GM12878 (cell line): ENCODE measurements at regions not wholly inside any gene's neighbourhood (a gene's known extent, or its start where the extent isn't known, plus 50 kb on each side); places are given as distances from the start of the nearest gene placed in this dataset.

Experiments used
- ATAC-seq: fragments of 200-7000 bp; cut with Tn5 transposase; 3 replicates; pipeline ENCODE4 v1.9.1; 2020; ENCODE audit warnings: mild to moderate bottlenecking, moderate library complexity
- BruUV-seq: library from RNA; stranded (reverse); fragments of 400-500 nt; replicated peaks from 2 replicates; lab custom pipeline; 2021; lab: Mats Ljungman, UMichigan
- CTCF ChIA-PET: fragments of 300-600 bp; sonication (Branson Sonifier 250); formaldehyde crosslinking; extraction: SDS; loops from one replicate; lab custom pipeline; 2021; ENCODE audit warnings: inconsistent platforms; lab: Yijun Ruan, JAX
- POLR2A ChIA-PET: fragments of 350-600 bp; formaldehyde crosslinking; extraction: SDS; loops from one replicate; lab custom pipeline; 2021; ENCODE audit warnings: inconsistent platforms; lab: Charles Lee
- RAD21 ChIA-PET: fragments of 300-600 bp; sonication (Branson Sonifier 250); formaldehyde crosslinking; loops from one replicate; lab custom pipeline; 2023; ENCODE audit warnings: antibody characterized with exemption; ENCODE audit not compliant: unreplicated experiment; lab: Charles Lee
- SMC1A ChIA-PET: fragments of 300-600 bp; sonication (Branson Sonifier 250); formaldehyde crosslinking; loops from one replicate; lab custom pipeline; 2023; ENCODE audit not compliant: unreplicated experiment, uncharacterized antibody; lab: Charles Lee
- DNase-seq: peaks from one replicate; pipeline ENCODE4 v3.0.0-alpha.2; 2011; ENCODE audit warnings: low read depth, low spot score
- FAIRE-seq: peaks from 3 replicates; lab custom pipeline; 2011; peaks lifted over from hg19 to GRCh38; lab: Jason Lieb, UNC
- H2AFZ ChIP-seq: 2 replicates; pipeline ENCODE4 v1.6.0; 2011; ENCODE audit warnings: low read depth, low read length, control low read depth; ENCODE audit not compliant: control insufficient read depth
- H3K27ac ChIP-seq: 2 replicates; pipeline ENCODE4 v1.5.1; 2011; ENCODE audit warnings: control low read depth; ENCODE audit not compliant: control insufficient read depth, insufficient read depth
- H3K27me3 ChIP-seq, 2 experiments: replicated peaks in 1 of 2; 2 replicates each; pipeline versions ENCODE4 v1.6.0 to v1.6.1; 2011; ENCODE audit warnings: low read length in 1 of 2; ENCODE audit not compliant: control insufficient read depth in 2 of 2, insufficient read depth in 2 of 2
- H3K36me3 ChIP-seq, 2 experiments: 2 replicates each; pipeline ENCODE4 v1.5.1; 2011; ENCODE audit warnings: low read length in 1 of 2; ENCODE audit not compliant: control insufficient read depth in 2 of 2, insufficient read depth in 2 of 2
- H3K4me1 ChIP-seq: 2 replicates; pipeline ENCODE4 v1.6.1; 2011; ENCODE audit warnings: mild to moderate bottlenecking, low read length, moderate library complexity, mixed read lengths; ENCODE audit not compliant: control insufficient read depth, insufficient read depth
- H3K4me2 ChIP-seq: 2 replicates; pipeline ENCODE4 v1.6.0; 2011; ENCODE audit warnings: control low read depth; ENCODE audit not compliant: control insufficient read depth, insufficient read depth
- H3K4me3 ChIP-seq: fragments of 200-600 bp; sonication (generic); 2 replicates; pipeline ENCODE4 v1.5.1; 2016
- H3K79me2 ChIP-seq: 2 replicates; pipeline ENCODE4 v1.6.0; 2011; ENCODE audit warnings: low read length; ENCODE audit not compliant: control insufficient read depth, insufficient read depth
- H3K9ac ChIP-seq: 2 replicates; pipeline ENCODE4 v1.8.0; 2011; ENCODE audit warnings: low read length, control low read depth, mixed read lengths; ENCODE audit not compliant: control insufficient read depth, insufficient read depth
- H3K9me3 ChIP-seq: replicated peaks from 3 replicates; pipeline ENCODE4 v1.5.1; 2011; ENCODE audit warnings: mild to moderate bottlenecking, low read length; ENCODE audit not compliant: control insufficient read depth, insufficient read depth
- H4K20me1 ChIP-seq: 2 replicates; pipeline ENCODE4 v1.6.0; 2011; ENCODE audit not compliant: control insufficient read depth, insufficient read depth
- CHD2 ChIP-seq: IDR thresholded peaks from 2 replicates; pipeline ENCODE4 v1.6.1; 2011; ENCODE audit warnings: low read depth, low read length, improper control_type of control experiment, borderline replicate concordance
- HCFC1 ChIP-seq: fragments of 150-350 bp; IDR thresholded peaks from 2 replicates; pipeline ENCODE4 v1.6.1; 2014; ENCODE audit warnings: low read length
- HDGF ChIP-seq: fragments of 450-650 bp; IDR thresholded peaks from 2 replicates; pipeline ENCODE4 v1.6.1; 2016; ENCODE audit warnings: antibody characterized with exemption
- LARP7 ChIP-seq: fragments of 450-650 bp; IDR thresholded peaks from 2 replicates; pipeline ENCODE4 v1.6.1; 2017; ENCODE audit warnings: mild to moderate bottlenecking
- NFYB ChIP-seq: IDR thresholded peaks from 2 replicates; pipeline ENCODE4 v1.6.1; 2011; ENCODE audit warnings: low read depth, mild to moderate bottlenecking, low read length, improper control_type of control experiment, moderate library complexity; ENCODE audit not compliant: insufficient read depth
- NR2F1 ChIP-seq: fragments of 450-650 bp; conservative IDR thresholded peaks from 2 replicates; pipeline ENCODE4 v1.6.1; 2017; ENCODE audit warnings: mild to moderate bottlenecking
- RB1 ChIP-seq: fragments of 450-650 bp; formaldehyde crosslinking; IDR thresholded peaks from 2 replicates; pipeline ENCODE4 v1.6.1; 2017; ENCODE audit warnings: mild to moderate bottlenecking, borderline replicate concordance
- RUNX3 ChIP-seq: IDR thresholded peaks from 2 replicates; pipeline ENCODE4 v1.6.1; 2012; ENCODE audit warnings: low read length, inconsistent platforms
- SIN3A ChIP-seq: IDR thresholded peaks from 2 replicates; pipeline ENCODE4 v1.6.1; 2012; ENCODE audit warnings: low read depth, low read length, improper control_type of control experiment
- SMC3 ChIP-seq: IDR thresholded peaks from 2 replicates; pipeline ENCODE4 v1.6.1; 2011; ENCODE audit warnings: low read length, improper control_type of control experiment, borderline replicate concordance
- SRF ChIP-seq, 2 experiments: IDR thresholded peaks; 2 replicates each; pipeline ENCODE4 v1.6.1; 2011; ENCODE audit warnings: low read depth in 2 of 2, low read length in 2 of 2, mild to moderate bottlenecking in 1 of 2, moderate library complexity in 1 of 2
- TAF1 ChIP-seq: IDR thresholded peaks from 2 replicates; pipeline ENCODE4 v1.6.1; 2011; ENCODE audit warnings: mild to moderate bottlenecking, low read depth, low read length, borderline replicate concordance
- TARDBP ChIP-seq: IDR thresholded peaks from 2 replicates; pipeline ENCODE4 v1.6.1; 2016; ENCODE audit warnings: borderline replicate concordance
- YBX1 ChIP-seq: fragments of 450-650 bp; IDR thresholded peaks from 2 replicates; pipeline ENCODE4 v1.6.1; 2016; ENCODE audit warnings: antibody characterized with exemption
- in situ Hi-C: fragments of 300-500 bp; cut with MboI; formaldehyde crosslinking; loops from 9 replicates; pipeline ENCODE4 v1.14.3; 2018; ENCODE audit warnings: mixed read lengths
- intact Hi-C: fragments of 100-400 bp; cut with micrococcal nuclease; formaldehyde crosslinking; loops from one replicate; pipeline ENCODE4 v1.14.2; 2022; ENCODE audit not compliant: unreplicated experiment
- TF ChIP-seq, protein P1 (sequence below): IDR thresholded peaks from 2 replicates; pipeline ENCODE4 v1.6.1; 2011; ENCODE audit warnings: borderline replicate concordance, low read depth, mild to moderate bottlenecking, moderate library complexity, low read length; ENCODE audit not compliant: insufficient read depth, poor library complexity, severe bottlenecking
- TF ChIP-seq, protein P2 (sequence below): fragments of 450-650 bp; IDR thresholded peaks from 2 replicates; pipeline ENCODE4 v1.6.1; 2017; ENCODE audit warnings: antibody characterized with exemption, mild to moderate bottlenecking, moderate library complexity

DNA sequence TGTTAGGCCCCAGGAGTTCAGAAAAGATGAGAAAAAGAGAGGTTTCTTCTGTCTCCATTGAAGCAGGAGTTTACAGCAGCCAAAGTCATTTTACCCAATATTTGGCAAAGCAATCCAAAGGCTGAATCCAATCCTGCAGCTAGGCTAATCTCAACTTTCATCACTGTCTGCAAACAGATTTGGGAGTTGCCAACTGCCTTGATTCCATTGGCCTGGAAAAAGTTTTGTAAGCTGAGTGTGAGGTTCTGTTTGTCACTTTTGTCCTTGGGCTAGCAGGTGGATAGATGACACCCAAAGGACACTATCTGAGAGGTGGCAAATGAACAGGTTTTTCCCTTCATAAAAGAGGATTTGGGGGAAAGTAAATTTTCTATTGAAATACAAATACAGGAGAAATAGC, 56.6 kb upstream of the SETBP1 start:
- H3K27me3 ChIP-seq, result no peaks in the 10 kb centered on the region
- ChIA-PET RAD21 (no interaction called here), CTCF (no interaction called here), POLR2A (no interaction called here), SMC1A (interaction anchor here (1.4 kb wide), 1 partner anchor 70 kb away, joined by 3 read pairs; no protein-coding TSS in a partner anchor)
- H3K4me1 ChIP-seq, result no peaks in the 10 kb centered on the region
- no peak for FAIRE-seq
- H3K27ac ChIP-seq, result no peak overlapping the region
- intact Hi-C loops, result no loop called here
- no peaks in the 10 kb centered on the region for H3K36me3 ChIP-seq
- no peak overlapping the region for H2AFZ ChIP-seq
- DNase-seq, result no peak
- in situ Hi-C loops, result no loop called here
- no peaks in the 10 kb centered on the region for H3K79me2 ChIP-seq
- H3K4me3 ChIP-seq, result no peak overlapping the region
- H3K9ac ChIP-seq, result no peak overlapping the region
- no peaks in the 10 kb centered on the region for H3K9me3 ChIP-seq
- no TSS peak for BruUV-seq
- no peak for ATAC-seq
- no peak for TF ChIP-seq YBX1
- no peak for TF ChIP-seq LARP7
- no peak for TF ChIP-seq TAF1
- TF ChIP-seq, protein P1, sequence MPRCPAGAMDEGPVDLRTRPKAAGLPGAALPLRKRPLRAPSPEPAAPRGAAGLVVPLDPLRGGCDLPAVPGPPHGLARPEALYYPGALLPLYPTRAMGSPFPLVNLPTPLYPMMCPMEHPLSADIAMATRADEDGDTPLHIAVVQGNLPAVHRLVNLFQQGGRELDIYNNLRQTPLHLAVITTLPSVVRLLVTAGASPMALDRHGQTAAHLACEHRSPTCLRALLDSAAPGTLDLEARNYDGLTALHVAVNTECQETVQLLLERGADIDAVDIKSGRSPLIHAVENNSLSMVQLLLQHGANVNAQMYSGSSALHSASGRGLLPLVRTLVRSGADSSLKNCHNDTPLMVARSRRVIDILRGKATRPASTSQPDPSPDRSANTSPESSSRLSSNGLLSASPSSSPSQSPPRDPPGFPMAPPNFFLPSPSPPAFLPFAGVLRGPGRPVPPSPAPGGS, result no peak
- no peak for TF ChIP-seq RUNX3
- no peak for TF ChIP-seq TARDBP
- no peak for TF ChIP-seq NFYB
- TF ChIP-seq SRF (IDR thresholded peaks at IDR 0.05; ENCODE audit: low read depth in 2 of 2, low read length in 2 of 2), result no peak
- TF ChIP-seq, protein P2, sequence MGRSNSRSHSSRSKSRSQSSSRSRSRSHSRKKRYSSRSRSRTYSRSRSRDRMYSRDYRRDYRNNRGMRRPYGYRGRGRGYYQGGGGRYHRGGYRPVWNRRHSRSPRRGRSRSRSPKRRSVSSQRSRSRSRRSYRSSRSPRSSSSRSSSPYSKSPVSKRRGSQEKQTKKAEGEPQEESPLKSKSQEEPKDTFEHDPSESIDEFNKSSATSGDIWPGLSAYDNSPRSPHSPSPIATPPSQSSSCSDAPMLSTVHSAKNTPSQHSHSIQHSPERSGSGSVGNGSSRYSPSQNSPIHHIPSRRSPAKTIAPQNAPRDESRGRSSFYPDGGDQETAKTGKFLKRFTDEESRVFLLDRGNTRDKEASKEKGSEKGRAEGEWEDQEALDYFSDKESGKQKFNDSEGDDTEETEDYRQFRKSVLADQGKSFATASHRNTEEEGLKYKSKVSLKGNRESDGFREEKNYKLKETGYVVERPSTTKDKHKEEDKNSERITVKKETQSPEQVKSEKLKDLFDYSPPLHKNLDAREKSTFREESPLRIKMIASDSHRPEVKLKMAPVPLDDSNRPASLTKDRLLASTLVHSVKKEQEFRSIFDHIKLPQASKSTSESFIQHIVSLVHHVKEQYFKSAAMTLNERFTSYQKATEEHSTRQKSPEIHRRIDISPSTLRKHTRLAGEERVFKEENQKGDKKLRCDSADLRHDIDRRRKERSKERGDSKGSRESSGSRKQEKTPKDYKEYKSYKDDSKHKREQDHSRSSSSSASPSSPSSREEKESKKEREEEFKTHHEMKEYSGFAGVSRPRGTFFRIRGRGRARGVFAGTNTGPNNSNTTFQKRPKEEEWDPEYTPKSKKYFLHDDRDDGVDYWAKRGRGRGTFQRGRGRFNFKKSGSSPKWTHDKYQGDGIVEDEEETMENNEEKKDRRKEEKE, result no peak
- no peak for TF ChIP-seq HDGF
- TF ChIP-seq SIN3A, result no peak
- TF ChIP-seq SMC3, result no peak
- no peak for TF ChIP-seq HCFC1
- no peak for TF ChIP-seq CHD2
- TF ChIP-seq RB1, result no peak
- no peak for TF ChIP-seq NR2F1
- no peaks in the 10 kb centered on the region for H4K20me1 ChIP-seq
- no peak overlapping the region for H3K4me2 ChIP-seq
